ENCODE measurements at regions not wholly inside any gene's neighbourhood (a gene's known extent, or its start where the extent isn't known, plus 50 kb on each side); places are given as distances from the start of the nearest gene placed in this dataset.

- no peak for TF ChIP-seq CTCF (IDR thresholded peaks at IDR 0.05; ENCODE audit: extremely low read depth in 1 of 2, insufficient read depth in 1 of 2, low read depth in 1 of 2, low read length in 2 of 2)
- TF ChIP-seq POLR2AphosphoS5 (IDR thresholded peaks at IDR 0.05; ENCODE audit: insufficient read depth, low read depth, low read length) = no peak
- TF ChIP-seq POLR2A (IDR thresholded peaks at IDR 0.05; ENCODE audit: low read depth, low read length) = no peak
- TF ChIP-seq EZH2 (IDR thresholded peaks at IDR 0.05; ENCODE audit: borderline replicate concordance, low read depth, low read length, severe bottlenecking) = no peak
Measured at GRCh38 chr13:82749551-82749950, 1132.7 kb downstream of the SLITRK1 start.

Measured in endothelial cell of umbilical vein (primary cell).